ENCODE measurements at regions not wholly inside any gene's neighbourhood (a gene's known extent, or its start where the extent isn't known, plus 50 kb on each side); places are given as distances from the start of the nearest gene placed in this dataset.

- Histone ChIP-seq H3K4me1 (ENCODE audit: low read depth) (no peaks in the 10 kb centered on the region), H3K27me3 (no peaks in the 10 kb centered on the region), H3K4me3 (no peak overlapping the region), H3K27ac (no peak overlapping the region), H3K9me3 (ENCODE audit: low read depth) (no peaks in the 10 kb centered on the region), H3K36me3 (no peaks in the 10 kb centered on the region)
- no peak for TF ChIP-seq CTCF (IDR thresholded peaks at IDR 0.05; ENCODE audit: low read depth, low read length)
- peak in 1 of 2 donors; percentile 92 for DNase-seq (ENCODE audit: low read depth in 1 of 2, low spot score in 1 of 2)
Observed at GRCh38 chr2:83055376-83056010, 1403.6 kb downstream of the SUCLG1 start.

GRCh38 chr2:83054751-83055150, 1404.3 kb downstream of the SUCLG1 start:
- Histone ChIP-seq H3K9me3 (ENCODE audit: low read depth) (no peaks in the 10 kb centered on the region), H3K27me3 (no peaks in the 10 kb centered on the region), H3K27ac (no peak overlapping the region), H3K4me3 (no peak overlapping the region), H3K4me1 (ENCODE audit: low read depth) (no peaks in the 10 kb centered on the region), H3K36me3 (no peaks in the 10 kb centered on the region)
- no peak for TF ChIP-seq CTCF (IDR thresholded peaks at IDR 0.05; ENCODE audit: low read depth, low read length)
- DNase-seq (ENCODE audit: low read depth in 1 of 2, low spot score in 1 of 2), result no peak

- no peak for TF ChIP-seq CTCF (IDR thresholded peaks at IDR 0.05; ENCODE audit: low read depth, low read length)
- no peak overlapping the region for H3K4me3 ChIP-seq
- H3K9me3 ChIP-seq (ENCODE audit: low read depth), result no peaks in the 10 kb centered on the region
- H3K4me1 ChIP-seq (ENCODE audit: low read depth), result no peaks in the 10 kb centered on the region
- H3K27me3 ChIP-seq, result no peaks in the 10 kb centered on the region
- H3K27ac ChIP-seq, result no peak overlapping the region
- H3K36me3 ChIP-seq, result no peaks in the 10 kb centered on the region
- peak in 1 of 2 donors; percentile 93 for DNase-seq (ENCODE audit: low read depth in 1 of 2, low spot score in 1 of 2)
Observed at GRCh38 chr2:83051538-83052170, 1407.4 kb downstream of the SUCLG1 start.

GRCh38 chr2:83042053-83042452, 1417.0 kb downstream of the SUCLG1 start:
- H3K4me1 ChIP-seq (ENCODE audit: low read depth), result no peaks in the 10 kb centered on the region
- DNase-seq (ENCODE audit: low read depth in 1 of 2, low spot score in 1 of 2), result no peak

GRCh38 chr2:83022631-83023210, 1436.4 kb downstream of the SUCLG1 start:
- Histone ChIP-seq H3K27ac (no peak overlapping the region), H3K4me1 (ENCODE audit: low read depth) (peaks cover 10% of the 10 kb centered on the region), H3K27me3 (no peaks in the 10 kb centered on the region), H3K4me3 (no peak overlapping the region), H3K9me3 (ENCODE audit: low read depth) (no peaks in the 10 kb centered on the region), H3K36me3 (no peaks in the 10 kb centered on the region)
- DNase-seq (ENCODE audit: low read depth in 1 of 2, low spot score in 1 of 2), result peak in 1 of 2 donors; percentile 38
- no peak for TF ChIP-seq CTCF (IDR thresholded peaks at IDR 0.05; ENCODE audit: low read depth, low read length)

More at GRCh38 chr2:83042053-83042452, 1417.0 kb downstream of the SUCLG1 start:
- TF ChIP-seq CTCF (IDR thresholded peaks at IDR 0.05; ENCODE audit: low read depth, low read length), result no peak
- H3K36me3 ChIP-seq, result no peaks in the 10 kb centered on the region
- H3K27ac ChIP-seq, result no peak overlapping the region
- no peak overlapping the region for H3K4me3 ChIP-seq
- no peaks in the 10 kb centered on the region for H3K9me3 ChIP-seq (ENCODE audit: low read depth)
- H3K27me3 ChIP-seq, result no peaks in the 10 kb centered on the region

All from cardiac muscle cell (in vitro differentiated cells and primary cell).